CD14-positive monocyte (primary cell): ENCODE measurements at regions not wholly inside any gene's neighbourhood (a gene's known extent, or its start where the extent isn't known, plus 50 kb on each side); places are given as distances from the start of the nearest gene placed in this dataset.

Experiments used
- DNase-seq, 3 donors: peaks; one replicate each; pipeline ENCODE4 v3.0.0-alpha.2; 2011 to 2022
- H2AFZ ChIP-seq: 2 replicates; pipeline ENCODE4 v1.6.0; 2012; ENCODE audit warnings: mild to moderate bottlenecking, low read depth, low read length, inconsistent platforms; ENCODE audit not compliant: insufficient read depth, poor library complexity, severe bottlenecking
- H3K27ac ChIP-seq, 2 donors: 1 replicate in 1 of 2; 2 replicates in 1 of 2; pipeline ENCODE4 v1.5.1; 2012 to 2013; ENCODE audit warnings: low read length in 2 of 2, control low read depth in 1 of 2, inconsistent platforms in 1 of 2, low read depth in 1 of 2, mild to moderate bottlenecking in 1 of 2
- H3K27me3 ChIP-seq, 2 donors: one replicate each; pipeline versions ENCODE4 v1.6.0 to v1.6.1; 2011 to 2013; ENCODE audit warnings: low read length in 2 of 2; ENCODE audit not compliant: control insufficient read depth in 2 of 2, insufficient read depth in 2 of 2
- H3K36me3 ChIP-seq, 2 donors: replicated peaks in 1 of 2; 1 replicate in 1 of 2; 2 replicates in 1 of 2; pipeline versions ENCODE4 v1.5.1 to v1.6.1; 2012 to 2013; ENCODE audit warnings: low read length in 2 of 2, control low read depth in 1 of 2, inconsistent platforms in 1 of 2, mild to moderate bottlenecking in 1 of 2; ENCODE audit not compliant: insufficient read depth in 2 of 2, control insufficient read depth in 1 of 2
- H3K4me1 ChIP-seq, 2 donors: 1 replicate in 1 of 2; 2 replicates in 1 of 2; pipeline versions ENCODE4 v1.5.1 to v1.6.1; 2012 to 2013; ENCODE audit warnings: low read length in 2 of 2, control low read depth in 1 of 2, inconsistent platforms in 1 of 2, mild to moderate bottlenecking in 1 of 2, moderate library complexity in 1 of 2; ENCODE audit not compliant: insufficient read depth in 2 of 2, control insufficient read depth in 1 of 2
- H3K4me2 ChIP-seq: replicated peaks from 2 replicates; pipeline ENCODE3; 2012; ENCODE audit warnings: low read length, moderate library complexity, mild to moderate bottlenecking; ENCODE audit not compliant: poor library complexity, severe bottlenecking; ENCODE audit errors: extremely low read depth
- H3K4me3 ChIP-seq, 3 experiments: fragments of 200-600 bp in 1 of 3; sonication (generic) in 1 of 3; replicated peaks in 1 of 3; 1 replicate in 2 of 3; 2 replicates in 1 of 3; pipeline ENCODE4 v1.5.1; 2011 to 2013; ENCODE audit warnings: low read length in 3 of 3, mild to moderate bottlenecking in 3 of 3, control low read depth in 2 of 3, low read depth in 2 of 3, inconsistent platforms in 1 of 3, moderate library complexity in 1 of 3
- H3K79me2 ChIP-seq: 2 replicates; pipeline ENCODE4 v1.6.0; 2012; ENCODE audit warnings: mild to moderate bottlenecking, control low read depth, inconsistent platforms, low read length, moderate library complexity; ENCODE audit not compliant: insufficient read depth
- H3K9ac ChIP-seq: 2 replicates; pipeline ENCODE4 v1.6.0; 2017; ENCODE audit warnings: low read length, mild to moderate bottlenecking; ENCODE audit not compliant: insufficient read depth, poor library complexity, severe bottlenecking
- H3K9me3 ChIP-seq, 2 donors: replicated peaks in 1 of 2; 1 replicate in 1 of 2; 2 replicates in 1 of 2; pipeline versions ENCODE4 v1.5.1 to v1.6.1; 2012 to 2013; ENCODE audit warnings: low read length in 2 of 2, control low read depth in 1 of 2; ENCODE audit not compliant: control insufficient read depth in 1 of 2, insufficient read depth in 1 of 2
- H4K20me1 ChIP-seq: 2 replicates; pipeline ENCODE4 v1.6.0; 2012; ENCODE audit warnings: mild to moderate bottlenecking, low read length, control low read depth, moderate library complexity; ENCODE audit not compliant: insufficient read depth
- H3K27ac Mint-ChIP-seq, 7 donors: one replicate each; pipeline ENCODE4 v1.8.0; 2020; ENCODE audit warnings: mild to moderate bottlenecking in 7 of 7, mixed read lengths in 7 of 7, moderate library complexity in 6 of 7, inconsistent platforms in 2 of 7
- H3K27me3 Mint-ChIP-seq, 3 donors: one replicate each; pipeline ENCODE4 v1.8.0; 2021 to 2022; ENCODE audit warnings: low read depth in 3 of 3, mild to moderate bottlenecking in 3 of 3, mixed read lengths in 3 of 3, moderate library complexity in 3 of 3, inconsistent platforms in 1 of 3
- H3K36me3 Mint-ChIP-seq, 2 donors: one replicate each; pipeline ENCODE4 v1.8.0; 2020; ENCODE audit warnings: mixed read lengths in 2 of 2, inconsistent platforms in 1 of 2, mild to moderate bottlenecking in 1 of 2
- H3K4me1 Mint-ChIP-seq: one replicate; pipeline ENCODE4 v1.8.0; 2020; ENCODE audit warnings: mild to moderate bottlenecking, mixed read lengths
- H3K4me3 Mint-ChIP-seq, 2 donors: one replicate each; pipeline ENCODE4 v1.8.0; 2020; ENCODE audit warnings: mild to moderate bottlenecking in 2 of 2, mixed read lengths in 2 of 2, moderate library complexity in 1 of 2
- H3K9me3 Mint-ChIP-seq, 7 donors: one replicate each; pipeline ENCODE4 v1.8.0; 2020 to 2022; ENCODE audit warnings: mixed read lengths in 7 of 7, mild to moderate bottlenecking in 6 of 7, moderate library complexity in 6 of 7, inconsistent platforms in 2 of 7
- WGBS: methylation state at CpG from one replicate; pipeline ENCODE4 v1.1.5; 2013; ENCODE audit warnings: missing lambda C conversion rate; ENCODE audit not compliant: insufficient coverage; 5-methylcytosine and 5-hydroxymethylcytosine counted together
- intact Hi-C, 2 donors: fragments of 100-400 bp; cut with micrococcal nuclease; formaldehyde crosslinking; loops; one replicate each; pipeline versions ENCODE4 v1.15.0 to v1.15.1; 2023
- TF ChIP-seq, protein P1 (sequence below): fragments of 200-600 bp; IDR thresholded peaks from one replicate; pipeline ENCODE4 v1.8.0; 2022; ENCODE audit warnings: antibody characterized with exemption, mild to moderate bottlenecking

DNA sequence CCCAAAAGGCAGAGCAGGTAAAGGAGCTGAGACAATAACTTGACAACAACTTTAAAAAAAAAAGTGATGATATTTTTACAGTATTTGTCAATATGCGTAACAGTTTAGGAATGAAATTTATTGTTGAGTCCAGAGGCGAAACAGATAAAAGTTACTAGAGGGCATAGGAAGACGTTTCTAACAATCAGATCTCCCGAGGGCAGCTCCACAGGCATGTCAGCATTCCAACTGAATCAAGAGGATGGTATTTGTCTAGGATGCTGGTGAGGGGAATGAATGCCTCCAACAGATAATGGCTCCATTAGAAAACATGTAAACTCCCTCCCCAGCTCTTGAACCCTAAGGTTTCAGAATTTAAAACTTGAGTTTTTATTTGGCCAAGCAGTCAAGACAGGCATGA is 733.9 kb upstream of the SORCS1 start:
- Histone ChIP-seq H3K27me3 (no peaks in the 10 kb centered on the region), H3K79me2 (no peaks in the 10 kb centered on the region), H3K36me3 (no peaks in the 10 kb centered on the region), H3K9ac (no peak overlapping the region), H3K9me3 (no peaks in the 10 kb centered on the region), H3K4me3 (no peak overlapping the region), H2AFZ (no peak overlapping the region), H4K20me1 (no peaks in the 10 kb centered on the region), H3K27ac (no peak overlapping the region), H3K4me2 (no peak overlapping the region), H3K4me1 (no peaks in the 10 kb centered on the region)
- no peak overlapping the region for H3K27ac Mint-ChIP-seq
- no peaks in the 10 kb centered on the region for H3K9me3 Mint-ChIP-seq
- TF ChIP-seq, protein P1, sequence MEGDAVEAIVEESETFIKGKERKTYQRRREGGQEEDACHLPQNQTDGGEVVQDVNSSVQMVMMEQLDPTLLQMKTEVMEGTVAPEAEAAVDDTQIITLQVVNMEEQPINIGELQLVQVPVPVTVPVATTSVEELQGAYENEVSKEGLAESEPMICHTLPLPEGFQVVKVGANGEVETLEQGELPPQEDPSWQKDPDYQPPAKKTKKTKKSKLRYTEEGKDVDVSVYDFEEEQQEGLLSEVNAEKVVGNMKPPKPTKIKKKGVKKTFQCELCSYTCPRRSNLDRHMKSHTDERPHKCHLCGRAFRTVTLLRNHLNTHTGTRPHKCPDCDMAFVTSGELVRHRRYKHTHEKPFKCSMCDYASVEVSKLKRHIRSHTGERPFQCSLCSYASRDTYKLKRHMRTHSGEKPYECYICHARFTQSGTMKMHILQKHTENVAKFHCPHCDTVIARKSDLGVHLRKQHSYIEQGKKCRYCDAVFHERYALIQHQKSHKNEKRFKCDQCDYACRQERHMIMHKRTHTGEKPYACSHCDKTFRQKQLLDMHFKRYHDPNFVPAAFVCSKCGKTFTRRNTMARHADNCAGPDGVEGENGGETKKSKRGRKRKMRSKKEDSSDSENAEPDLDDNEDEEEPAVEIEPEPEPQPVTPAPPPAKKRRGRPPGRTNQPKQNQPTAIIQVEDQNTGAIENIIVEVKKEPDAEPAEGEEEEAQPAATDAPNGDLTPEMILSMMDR = no peak
- H3K36me3 Mint-ChIP-seq = no peaks in the 10 kb centered on the region
- intact Hi-C loops = no loop called here
- DNase-seq = no peak
- no peaks in the 10 kb centered on the region for H3K4me1 Mint-ChIP-seq
- peaks cover 0 to 3% (median 0%) of the 10 kb centered on the region in 3 donors for H3K27me3 Mint-ChIP-seq
- WGBS = 85% methylated on average over 4 of the region's 4 CpGs
- no peak overlapping the region for H3K4me3 Mint-ChIP-seq

DNA sequence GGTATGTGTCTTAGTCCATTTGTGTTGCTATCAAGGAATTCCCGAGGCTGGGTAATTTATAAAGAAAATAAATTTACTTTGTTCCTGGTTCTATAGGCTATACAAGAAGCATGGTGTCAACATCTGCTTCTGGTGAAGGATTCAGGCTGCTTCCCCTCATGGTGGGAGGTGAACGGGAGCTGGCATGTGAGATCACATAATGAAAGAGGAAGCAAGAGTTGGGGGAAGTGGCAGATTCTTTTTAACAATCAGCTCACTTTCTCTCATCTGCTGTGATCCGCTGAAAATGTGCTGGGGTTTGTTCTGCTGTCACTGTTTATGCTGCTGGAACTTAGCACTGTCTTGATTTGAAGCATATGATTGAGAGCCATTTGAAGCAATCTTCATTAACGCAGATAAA is 730.0 kb upstream of the SORCS1 start:
- peaks cover 0 to 3% (median 0%) of the 10 kb centered on the region in 3 donors for H3K27me3 Mint-ChIP-seq
- Histone ChIP-seq H3K79me2 (no peaks in the 10 kb centered on the region), H3K36me3 (no peaks in the 10 kb centered on the region), H3K27ac (no peak overlapping the region), H2AFZ (no peak overlapping the region), H3K27me3 (no peaks in the 10 kb centered on the region), H3K9ac (no peak overlapping the region), H3K4me3 (no peak overlapping the region), H3K4me2 (no peak overlapping the region), H4K20me1 (no peaks in the 10 kb centered on the region), H3K4me1 (no peaks in the 10 kb centered on the region), H3K9me3 (no peaks in the 10 kb centered on the region)
- no CpG with 5 or more reads among the region's 4 CpGs for WGBS
- intact Hi-C loops = no loop called here
- no peaks in the 10 kb centered on the region for H3K36me3 Mint-ChIP-seq
- no peaks in the 10 kb centered on the region for H3K4me1 Mint-ChIP-seq
- DNase-seq = no peak
- H3K4me3 Mint-ChIP-seq = no peak overlapping the region
- no peak overlapping the region for H3K27ac Mint-ChIP-seq
- TF ChIP-seq, protein P1 = no peak
- peaks cover 0 to 1% (median 0%) of the 10 kb centered on the region in 7 donors for H3K9me3 Mint-ChIP-seq
